Heart right ventricle (tissue), 16 donors: ENCODE measurements at regions not wholly inside any gene's neighbourhood (a gene's known extent, or its start where the extent isn't known, plus 50 kb on each side); places are given as distances from the start of the nearest gene placed in this dataset.

Experiments used
- ATAC-seq, 8 donors: fragments of 200-7000 bp; cut with Tn5 transposase; one replicate each; pipeline ENCODE4 v1.9.1; 2020; ENCODE audit warnings: mild to moderate bottlenecking in 8 of 8, moderate library complexity in 8 of 8, moderate number of reproducible peaks in 1 of 8
- DNase-seq, 2 donors: peaks; one replicate each; pipeline ENCODE4 v3.0.0-alpha.2; 2020
- H3K27ac ChIP-seq, 10 donors: fragments of 200-600 bp; sonication (generic) in 2 of 10; one replicate each; pipeline versions ENCODE4 v1.5.0 to v1.8.0; 2020 to 2022; ENCODE audit warnings: mild to moderate bottlenecking in 3 of 10
- H3K27me3 ChIP-seq, 7 donors: fragments of 200-600 bp; one replicate each; pipeline ENCODE4 v1.8.0; 2021 to 2022; ENCODE audit warnings: mild to moderate bottlenecking in 2 of 7
- H3K36me3 ChIP-seq, 9 donors: fragments of 200-600 bp; sonication (generic) in 1 of 9; one replicate each; pipeline versions ENCODE4 v1.5.0 to v1.8.0; 2020 to 2022; ENCODE audit warnings: mild to moderate bottlenecking in 2 of 9
- H3K4me1 ChIP-seq, 9 donors: fragments of 200-600 bp; sonication (generic) in 1 of 9; one replicate each; pipeline versions ENCODE4 v1.5.0 to v1.8.0; 2020 to 2022; ENCODE audit warnings: mild to moderate bottlenecking in 4 of 9
- H3K4me3 ChIP-seq, 10 donors: fragments of 200-600 bp; sonication (generic) in 2 of 10; one replicate each; pipeline versions ENCODE4 v1.5.0 to v1.8.0; 2020 to 2022; ENCODE audit warnings: mild to moderate bottlenecking in 7 of 10, moderate library complexity in 2 of 10
- H3K9me3 ChIP-seq, 11 donors: fragments of 200-600 bp in 10 of 11; sonication (generic) in 2 of 11; one replicate each; pipeline versions ENCODE4 v1.5.0 to v1.8.0; 2013 to 2022; ENCODE audit warnings: mild to moderate bottlenecking in 2 of 11, control low read depth in 1 of 11, moderate library complexity in 1 of 11
- CTCF ChIP-seq, 9 donors: fragments of 200-600 bp; sonication (generic) in 2 of 9; IDR thresholded peaks; one replicate each; pipeline versions ENCODE4 v1.5.0 to v1.8.0; 2021 to 2022; ENCODE audit warnings: antibody characterized with exemption in 9 of 9, mild to moderate bottlenecking in 5 of 9, moderate library complexity in 1 of 9
- WGBS, 2 donors: extraction: QIAGEN DNeasy Blood & Tissue Kit; methylation state at CpG; one replicate each; pipeline ENCODE4 v1.1.7; 2013; ENCODE audit warnings: inconsistent platforms in 1 of 2; 5-methylcytosine and 5-hydroxymethylcytosine counted together
- intact Hi-C, 10 donors: fragments of 100-400 bp; cut with DNase I; formaldehyde crosslinking; loops; one replicate each; pipeline versions ENCODE4 v1.11.1 to v1.14.2; 2022
- donor health status: Arrhythmogenic right ventricular cardiomyopathy.
- donor health status: ischemic (EF 13 %, LVEDD 7.1; RV severe dilation, severe dysfunction).
- donor health status: healthy with polysubstance abuse.
- donor health status: DM: no; HTN: yes; CAD: no.
- donor health status: DM: no; HTN: no; CAD: no.
- donor health status: ischemic (EF 25% LVEDD 6.9; RV normal size, moderate dysfunction).
- donor health status: ischemic (EF 25% LVEDD 5.7; RV mildly dilated, moderate dysfunction).
- donor health status: healthy.
- donor health status: DM: yes; HTN: yes; CAD: no.
- donor health status: Ischemic cardiomyopathy.
- donor health status: ischemic (EF 35%, LVEDD 5.7; RV mildly dilated, moderate dysfunction).
- donor health status: nonischemic (EF 11% LVEDD 7.7; RV severe dilation, severe dysfunction).
- donor health status: DM: yes; HTN: yes; CAD: no.
- donor health status: PGD.
- donor health status: ischemic (EF 29% LVEDD 5.4; RV normal size, mild dysfunction).
- donor health status: nonischemic (EF 23%, LVEDD 6.1; RV moderate dilation, normal function).

GRCh38 chr22:48750826-48751440 lies 1076.7 kb downstream of the BRD1 start:
- intact Hi-C loops: no loop called here
- H3K4me3 ChIP-seq: no peak overlapping the region
- H3K36me3 ChIP-seq: no peaks in the 10 kb centered on the region
- WGBS, 2 donors: 93 to 95% methylated on average over 46 of the region's 46 CpGs
- no peak for TF ChIP-seq CTCF (IDR thresholded peaks at IDR 0.05)
- H3K27me3 ChIP-seq: peaks cover 0 to 18% (median 6%) of the 10 kb centered on the region in 7 donors
- ATAC-seq (no peak), DNase-seq (no peak)
- H3K9me3 ChIP-seq: no peaks in the 10 kb centered on the region
- H3K4me1 ChIP-seq: no peaks in the 10 kb centered on the region
- H3K27ac ChIP-seq: no peak overlapping the region

- H3K4me1 ChIP-seq: no peaks in the 10 kb centered on the region
- intact Hi-C loops: no loop called here
- no peak for TF ChIP-seq CTCF (IDR thresholded peaks at IDR 0.05)
- WGBS, 2 donors: 91 to 95% methylated on average over 27 of the region's 27 CpGs
- H3K27ac ChIP-seq: no peak overlapping the region
- ATAC-seq (no peak), DNase-seq (no peak)
- no peak overlapping the region for H3K4me3 ChIP-seq
- H3K27me3 ChIP-seq: peaks cover 0 to 11% (median under 1%) of the 10 kb centered on the region in 7 donors
- H3K36me3 ChIP-seq: no peaks in the 10 kb centered on the region
- H3K9me3 ChIP-seq: no peaks in the 10 kb centered on the region
Observed at GRCh38 chr22:48750282-48750681, 1077.4 kb downstream of the BRD1 start.

- Histone ChIP-seq H3K4me1 (no peaks in the 10 kb centered on the region), H3K36me3 (no peaks in the 10 kb centered on the region), H3K27ac (no peak overlapping the region), H3K4me3 (no peak overlapping the region), H3K27me3 (peaks cover 0 to 7% (median 0%) of the 10 kb centered on the region in 7 donors), H3K9me3 (no peaks in the 10 kb centered on the region)
- intact Hi-C loops: no loop called here
- ATAC-seq (no peak), DNase-seq (no peak)
- TF ChIP-seq CTCF (IDR thresholded peaks at IDR 0.05): no peak
- WGBS, 2 donors: 78 to 80% methylated on average over 37 of the region's 37 CpGs
Observed at GRCh38 chr22:48749555-48750227, 1078.0 kb downstream of the BRD1 start.

GRCh38 chr22:48748860-48749554 lies 1078.7 kb downstream of the BRD1 start:
- ATAC-seq: no peak

More at GRCh38 chr22:48748860-48749554, 1078.7 kb downstream of the BRD1 start:
- no peaks in the 10 kb centered on the region for H3K36me3 ChIP-seq
- 80 to 84% methylated on average over 14 of the region's 14 CpGs for WGBS, 2 donors
- no peak for DNase-seq
- H3K4me3 ChIP-seq: no peak overlapping the region
- no peaks in the 10 kb centered on the region for H3K4me1 ChIP-seq
- no peak for TF ChIP-seq CTCF (IDR thresholded peaks at IDR 0.05)
- no peaks in the 10 kb centered on the region for H3K9me3 ChIP-seq
- intact Hi-C loops: no loop called here
- peaks cover 0 to 7% (median 0%) of the 10 kb centered on the region in 7 donors for H3K27me3 ChIP-seq
- no peak overlapping the region for H3K27ac ChIP-seq
